Sigmoid colon (tissue), 6 donors: ENCODE measurements at regions not wholly inside any gene's neighbourhood (a gene's known extent, or its start where the extent isn't known, plus 50 kb on each side); places are given as distances from the start of the nearest gene placed in this dataset.
A peak's percentile ranks its signal among the peaks of the same experiment; 100 is the strongest.

Source experiments
- DNase-seq: peaks from one replicate; pipeline ENCODE4 v3.0.0-alpha.2; 2019
- H3K27ac ChIP-seq, 4 donors: fragments of 200-600 bp; sonication (generic); one replicate each; pipeline ENCODE4 v1.5.1; 2016 to 2019; ENCODE audit warnings: mild to moderate bottlenecking in 1 of 4
- H3K27me3 ChIP-seq, 3 donors: fragments of 200-600 bp; sonication (generic); one replicate each; pipeline ENCODE4 v1.5.1; 2019; ENCODE audit warnings: mild to moderate bottlenecking in 1 of 3
- H3K36me3 ChIP-seq, 4 donors: fragments of 200-600 bp; sonication (generic); one replicate each; pipeline ENCODE4 v1.5.1; 2016 to 2019
- H3K4me1 ChIP-seq, 4 donors: fragments of 200-600 bp; sonication (generic); one replicate each; pipeline ENCODE4 v1.5.1; 2017 to 2019
- H3K4me3 ChIP-seq, 4 donors: fragments of 200-600 bp; sonication (generic); one replicate each; pipeline ENCODE4 v1.5.1; 2017 to 2019; ENCODE audit warnings: mild to moderate bottlenecking in 2 of 4, moderate library complexity in 1 of 4
- H3K9me3 ChIP-seq, 4 donors: fragments of 200-600 bp in 3 of 4; sonication (generic) in 3 of 4; one replicate each; pipeline versions ENCODE4 v1.5.1 to v1.6.1; 2013 to 2019
- CTCF ChIP-seq, 4 experiments: fragments of 450-650 bp in 3 of 4; fragments of 200-600 bp in 1 of 4; IDR thresholded peaks; one replicate each; pipeline ENCODE4 v1.5.1; 2016 to 2019; ENCODE audit warnings: antibody characterized with exemption in 4 of 4, mild to moderate bottlenecking in 3 of 4, moderate library complexity in 2 of 4
- EP300 ChIP-seq, 4 donors: sonication (generic); formaldehyde crosslinking; IDR thresholded peaks; one replicate each; pipeline ENCODE4 v1.6.1; 2017; ENCODE audit warnings: antibody characterized with exemption in 4 of 4
- POLR2A ChIP-seq, 2 donors: fragments of 450-650 bp; IDR thresholded peaks; one replicate each; pipeline ENCODE4 v1.6.1; 2016; ENCODE audit warnings: antibody characterized with exemption in 2 of 2, mild to moderate bottlenecking in 2 of 2, moderate library complexity in 2 of 2
- POLR2AphosphoS5 ChIP-seq, 4 donors: sonication (generic); formaldehyde crosslinking; IDR thresholded peaks; one replicate each; pipeline ENCODE4 v1.6.1; 2017; ENCODE audit warnings: antibody characterized with exemption in 4 of 4
- WGBS, 2 donors: extraction: QIAGEN DNeasy Blood & Tissue Kit; methylation state at CpG; one replicate each; pipeline ENCODE4 v1.1.7; 2013; 5-methylcytosine and 5-hydroxymethylcytosine counted together
- intact Hi-C: fragments of 100-400 bp; cut with DNase I; formaldehyde crosslinking; loops from one replicate; pipeline ENCODE4 v1.15.1; 2023
- donor health status: healthy with polysubstance abuse.
- donor health status: healthy.

DNA sequence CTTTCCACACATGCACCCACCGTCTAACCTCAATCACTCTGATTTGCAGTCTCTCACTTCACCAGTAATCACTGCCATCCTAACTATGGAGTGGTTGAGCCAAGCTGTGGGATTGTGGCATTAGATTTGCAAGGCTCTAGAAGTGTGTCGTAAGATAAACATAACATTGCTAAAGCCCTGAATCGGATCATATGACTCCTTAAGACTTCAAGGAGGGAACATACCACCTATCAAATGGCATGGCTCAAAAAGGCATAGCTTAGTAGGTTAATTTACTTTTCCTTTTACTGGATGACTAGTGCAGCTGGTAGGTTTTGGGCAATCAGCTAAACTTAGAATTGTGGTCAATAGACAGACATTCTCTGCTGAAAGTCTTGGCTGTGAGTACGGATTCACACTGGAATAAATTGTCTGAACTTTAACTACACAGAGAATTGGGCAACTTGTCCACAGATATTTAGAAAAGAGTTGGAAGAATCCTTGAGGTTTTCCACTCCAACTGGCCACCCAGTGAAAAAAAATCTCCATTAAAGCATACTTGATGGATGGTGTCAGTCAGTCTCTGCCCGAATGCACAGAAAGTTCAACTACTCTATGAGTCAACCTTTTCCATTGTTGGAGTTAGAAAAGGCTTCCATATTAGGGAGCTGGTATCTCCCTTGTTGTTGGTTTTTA is 476.7 kb upstream of the CBLB start:
- Histone ChIP-seq H3K4me1 (peaks cover 0 to 36% (median 25%) of the 10 kb centered on the region in 4 donors), H3K27me3 (no peaks in the 10 kb centered on the region), H3K36me3 (no peaks in the 10 kb centered on the region), H3K4me3 (no peak overlapping the region), H3K27ac (peak overlapping the region in 3 of 4 donors; percentile 39 to 63 (median 53)), H3K9me3 (no peaks in the 10 kb centered on the region)
- intact Hi-C loops: loop anchor here (5.0 kb wide), 1 partner anchor 478 kb away; the partner anchor contains the start of gene CBLB
- no peak for DNase-seq
- TF ChIP-seq EP300 (IDR thresholded peaks at IDR 0.05) (peak in 3 of 4 donors; percentile 15 to 56 (median 35)), CTCF (IDR thresholded peaks at IDR 0.05) (no peak), POLR2A (IDR thresholded peaks at IDR 0.05) (no peak), POLR2AphosphoS5 (IDR thresholded peaks at IDR 0.05) (peak in 3 of 4 donors; percentile 44 to 52 (median 45))
- WGBS, 2 donors: 71 to 73% methylated on average over 5 of the region's 5 CpGs

DNA sequence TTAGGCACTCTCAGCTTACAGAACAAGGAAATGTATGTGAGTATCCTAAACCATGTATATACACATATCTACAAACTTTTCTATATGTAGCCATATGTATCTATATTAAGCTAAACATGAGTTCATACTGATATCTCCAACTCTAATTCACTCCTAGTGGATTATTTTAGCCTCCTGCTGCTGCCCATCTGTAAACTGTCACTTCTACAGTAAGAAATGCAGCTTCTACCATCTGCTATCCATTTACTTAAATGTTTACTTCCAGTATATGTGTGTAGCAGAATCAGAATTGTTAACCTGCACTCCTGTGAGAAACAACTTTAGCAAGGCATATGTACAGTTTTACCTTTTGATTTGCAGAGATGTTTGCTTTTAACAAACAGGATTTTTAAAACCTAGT is 478.5 kb upstream of the CBLB start:
- no peaks in the 10 kb centered on the region for H3K36me3 ChIP-seq
- no peaks in the 10 kb centered on the region for H3K27me3 ChIP-seq
- no peak overlapping the region for H3K4me3 ChIP-seq
- intact Hi-C loops: loop anchor here (5.0 kb wide), 1 partner anchor 480 kb away; the partner anchor contains the start of gene CBLB
- peaks cover 0 to 19% (median 16%) of the 10 kb centered on the region in 4 donors for H3K4me1 ChIP-seq
- no peak overlapping the region for H3K27ac ChIP-seq
- no peak for TF ChIP-seq EP300 (IDR thresholded peaks at IDR 0.05)
- TF ChIP-seq POLR2A (IDR thresholded peaks at IDR 0.05): no peak
- no peak for TF ChIP-seq CTCF (IDR thresholded peaks at IDR 0.05)
- TF ChIP-seq POLR2AphosphoS5 (IDR thresholded peaks at IDR 0.05): no peak
- no peak for DNase-seq
- H3K9me3 ChIP-seq: no peaks in the 10 kb centered on the region

DNA sequence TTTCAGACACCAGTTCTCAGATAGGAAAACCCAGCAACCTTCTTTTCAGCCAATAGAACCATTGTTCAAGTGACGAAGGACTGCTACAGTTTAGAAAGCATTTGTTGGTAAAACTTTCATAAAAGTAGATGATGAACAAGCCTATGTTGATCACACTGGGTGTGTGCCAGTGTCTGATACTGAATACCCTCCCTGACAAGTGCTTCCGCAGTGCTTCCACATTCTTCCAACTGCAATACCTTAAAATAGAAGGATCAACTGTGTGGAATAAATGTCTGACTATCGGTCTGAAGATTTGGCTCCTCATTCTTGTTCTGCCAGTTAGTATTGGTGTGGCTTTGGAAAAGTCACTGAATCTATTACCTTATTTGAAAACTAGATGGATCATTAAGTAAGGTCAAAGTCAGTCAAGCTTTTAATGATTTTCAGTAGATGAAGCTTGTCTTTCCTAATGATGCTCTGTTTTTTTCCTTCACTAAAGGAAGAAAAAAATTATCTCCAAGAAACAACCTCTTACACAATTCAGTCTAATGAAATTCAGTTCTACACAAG is 479.4 kb upstream of the CBLB start:
- 91 to 94% methylated on average over 3 of the region's 3 CpGs for whole genome bisulfite sequencing, 2 donors
- intact Hi-C loops: loop anchor here (5.0 kb wide), 1 partner anchor 481 kb away; the partner anchor contains the start of gene CBLB
- TF ChIP-seq POLR2AphosphoS5 (IDR thresholded peaks at IDR 0.05): no peak
- no peak for TF ChIP-seq POLR2A (IDR thresholded peaks at IDR 0.05)
- TF ChIP-seq EP300 (IDR thresholded peaks at IDR 0.05): no peak
- TF ChIP-seq CTCF (IDR thresholded peaks at IDR 0.05): no peak

GRCh38 chr3:106349191-106349881 is 480.5 kb upstream of the CBLB start:
- intact Hi-C loops: loop anchor here (5.0 kb wide), 1 partner anchor 482 kb away; the partner anchor contains the start of gene CBLB
- DNase-seq: no peak
- H3K27ac ChIP-seq: no peak overlapping the region
- H3K9me3 ChIP-seq: no peaks in the 10 kb centered on the region
- WGBS, 2 donors: 69 to 74% methylated on average over 2 of the region's 2 CpGs
- no peaks in the 10 kb centered on the region for H3K36me3 ChIP-seq
- H3K27me3 ChIP-seq: no peaks in the 10 kb centered on the region
- no peak overlapping the region for H3K4me3 ChIP-seq
- peaks cover 0 to 12% (median 8%) of the 10 kb centered on the region in 4 donors for H3K4me1 ChIP-seq
- TF ChIP-seq POLR2A (IDR thresholded peaks at IDR 0.05): no peak

More for the DNA sequence above, 479.4 kb upstream of the CBLB start:
- H3K4me3 ChIP-seq: no peak overlapping the region
- no peaks in the 10 kb centered on the region for H3K27me3 ChIP-seq
- H3K4me1 ChIP-seq: peaks cover 0 to 12% (median 9%) of the 10 kb centered on the region in 4 donors
- no peaks in the 10 kb centered on the region for H3K9me3 ChIP-seq
- DNase-seq: no peak
- no peaks in the 10 kb centered on the region for H3K36me3 ChIP-seq
- no peak overlapping the region for H3K27ac ChIP-seq

- DNase-seq: no peak
These were observed 487.1 kb upstream of the CBLB start for GRCh38 chr3:106355873-106356272.

More at GRCh38 chr3:106355873-106356272, 487.1 kb upstream of the CBLB start:
- Histone ChIP-seq H3K4me1 (peaks cover 0 to under 1% (median 0%) of the 10 kb centered on the region in 4 donors), H3K9me3 (no peaks in the 10 kb centered on the region), H3K4me3 (no peak overlapping the region), H3K27ac (no peak overlapping the region), H3K36me3 (no peaks in the 10 kb centered on the region), H3K27me3 (no peaks in the 10 kb centered on the region)
- intact Hi-C loops: no loop called here
- 76 to 86% methylated on average over 3 of the region's 3 CpGs for WGBS, 2 donors
- TF ChIP-seq CTCF (IDR thresholded peaks at IDR 0.05): no peak
- no peak for TF ChIP-seq POLR2A (IDR thresholded peaks at IDR 0.05)
- no peak for TF ChIP-seq POLR2AphosphoS5 (IDR thresholded peaks at IDR 0.05)
- TF ChIP-seq EP300 (IDR thresholded peaks at IDR 0.05): no peak
